Peyer's patch (tissue), 4 donors: ENCODE measurements at regions not wholly inside any gene's neighbourhood (a gene's known extent, or its start where the extent isn't known, plus 50 kb on each side); places are given as distances from the start of the nearest gene placed in this dataset.

ENCODE experiments used
- CTCF ChIP-seq, 6 experiments: fragments of 450-650 bp in 4 of 6; fragments of 200-600 bp in 2 of 6; sonication (generic) in 1 of 6; IDR thresholded peaks; one replicate each; pipeline ENCODE4 v1.5.1; 2017 to 2019; ENCODE audit warnings: antibody characterized with exemption in 6 of 6, mild to moderate bottlenecking in 3 of 6, moderate library complexity in 1 of 6
- POLR2A ChIP-seq, 2 donors: fragments of 450-650 bp; IDR thresholded peaks; one replicate each; pipeline ENCODE4 v1.5.1; 2017; ENCODE audit warnings: antibody characterized with exemption in 2 of 2, mild to moderate bottlenecking in 2 of 2, moderate library complexity in 2 of 2

GRCh38 chr18:49677081-49677480, 115.2 kb downstream of the LIPG start:
- no peak for TF ChIP-seq CTCF (IDR thresholded peaks at IDR 0.05)
- no peak for TF ChIP-seq POLR2A (IDR thresholded peaks at IDR 0.05)
